Loucy (cell line): ENCODE measurements at regions not wholly inside any gene's neighbourhood (a gene's known extent, or its start where the extent isn't known, plus 50 kb on each side); places are given as distances from the start of the nearest gene placed in this dataset.

ENCODE experiments used
- H2AFZ ChIP-seq: fragments of 200-600 bp; sonication (generic); 2 replicates; pipeline ENCODE4 v1.6.0; 2016; ENCODE audit warnings: antibody characterized with exemption, mild to moderate bottlenecking, low read length, moderate library complexity
- H3F3A ChIP-seq: fragments of 200-600 bp; 2 replicates; pipeline ENCODE4 v1.6.0; 2016; ENCODE audit warnings: antibody characterized with exemption, low read depth, mild to moderate bottlenecking
- H3K27me3 ChIP-seq: fragments of 200-600 bp; sonication (generic); 2 replicates; pipeline ENCODE4 v1.6.1; 2014; ENCODE audit warnings: low read length, mild to moderate bottlenecking; ENCODE audit not compliant: insufficient read depth, poor library complexity, severe bottlenecking
- H3K36me3 ChIP-seq: fragments of 200-600 bp; sonication (generic); 2 replicates; pipeline ENCODE4 v1.6.1; 2016; ENCODE audit warnings: low read length; ENCODE audit not compliant: insufficient read depth
- H3K4me1 ChIP-seq: fragments of 200-600 bp; sonication (generic); 2 replicates; pipeline ENCODE4 v1.5.1; 2014; ENCODE audit warnings: low read length, mild to moderate bottlenecking; ENCODE audit not compliant: insufficient read depth, poor library complexity, severe bottlenecking
- H3K4me2 ChIP-seq: fragments of 200-600 bp; sonication (generic); 2 replicates; pipeline ENCODE4 v1.6.0; 2014; ENCODE audit warnings: antibody characterized with exemption, low read length, low read depth, mild to moderate bottlenecking; ENCODE audit not compliant: poor library complexity, severe bottlenecking
- H3K4me3 ChIP-seq: fragments of 200-600 bp; sonication (generic); 2 replicates; pipeline ENCODE4 v1.5.1; 2014; ENCODE audit warnings: low read length, mild to moderate bottlenecking, mixed read lengths; ENCODE audit not compliant: poor library complexity, severe bottlenecking
- H3K79me2 ChIP-seq: fragments of 200-600 bp; sonication (generic); 2 replicates; pipeline ENCODE4 v1.6.1; 2014; ENCODE audit warnings: low read length; ENCODE audit not compliant: insufficient read depth
- H3K9ac ChIP-seq: fragments of 200-600 bp; sonication (generic); 2 replicates; pipeline ENCODE4 v1.6.0; 2014; ENCODE audit warnings: mild to moderate bottlenecking, low read depth, low read length, moderate library complexity; ENCODE audit not compliant: poor library complexity, severe bottlenecking
- H3K9me2 ChIP-seq: fragments of 200-600 bp; sonication (generic); replicated peaks from 2 replicates; pipeline ENCODE4 v1.6.1; 2016; ENCODE audit warnings: low read depth, low read length, mixed read lengths
- H3K9me3 ChIP-seq: fragments of 200-600 bp; sonication (generic); 2 replicates; pipeline ENCODE4 v1.6.1; 2014; ENCODE audit warnings: mild to moderate bottlenecking, antibody characterized with exemption, low read length, low read depth; ENCODE audit not compliant: insufficient read depth
- H4K20me1 ChIP-seq: fragments of 200-600 bp; sonication (generic); 2 replicates; pipeline ENCODE4 v1.6.0; 2014; ENCODE audit warnings: antibody characterized with exemption, low read length, mild to moderate bottlenecking; ENCODE audit not compliant: insufficient read depth, poor library complexity, severe bottlenecking
- EZH2phosphoT487 ChIP-seq: fragments of 200-600 bp; IDR thresholded peaks from 2 replicates; pipeline ENCODE4 v1.6.1; 2018; ENCODE audit warnings: antibody characterized with exemption, mild to moderate bottlenecking, moderate library complexity, borderline replicate concordance
- TF ChIP-seq, protein P1 (sequence below): fragments of 200-600 bp; sonication (generic); conservative IDR thresholded peaks from 2 replicates; pipeline ENCODE4 v1.5.1; 2014; ENCODE audit warnings: mild to moderate bottlenecking, antibody characterized with exemption, low read length

DNA sequence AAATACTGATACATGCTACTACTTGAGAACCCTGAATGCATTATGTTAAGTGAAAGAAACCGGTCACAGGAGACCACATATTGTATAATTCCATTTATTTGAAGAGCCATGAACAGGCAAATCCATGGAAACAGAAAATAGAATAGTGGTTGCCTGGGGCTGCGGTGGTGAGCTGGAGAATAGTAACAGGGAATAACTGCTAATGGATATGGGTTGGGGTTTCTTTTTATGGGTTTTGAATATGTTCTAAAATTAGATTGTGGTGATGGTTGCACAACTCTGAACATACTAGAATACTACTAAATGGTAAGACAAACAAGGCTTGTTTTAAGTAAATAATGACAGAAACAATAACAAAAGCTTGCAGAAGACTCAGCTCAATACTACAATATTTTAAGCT lies 293.0 kb downstream of the BTG1 start:
- H3F3A ChIP-seq: no peaks in the 10 kb centered on the region
- no peak overlapping the region for H3K4me2 ChIP-seq
- no peak overlapping the region for H3K9ac ChIP-seq
- H3K9me2 ChIP-seq: no peaks in the 10 kb centered on the region
- H4K20me1 ChIP-seq: no peaks in the 10 kb centered on the region
- H3K4me3 ChIP-seq: no peak overlapping the region
- no peaks in the 10 kb centered on the region for H3K79me2 ChIP-seq
- no peaks in the 10 kb centered on the region for H3K36me3 ChIP-seq
- H3K9me3 ChIP-seq: no peaks in the 10 kb centered on the region
- H3K27me3 ChIP-seq: no peaks in the 10 kb centered on the region
- no peak for TF ChIP-seq EZH2phosphoT487
- TF ChIP-seq, protein P1, sequence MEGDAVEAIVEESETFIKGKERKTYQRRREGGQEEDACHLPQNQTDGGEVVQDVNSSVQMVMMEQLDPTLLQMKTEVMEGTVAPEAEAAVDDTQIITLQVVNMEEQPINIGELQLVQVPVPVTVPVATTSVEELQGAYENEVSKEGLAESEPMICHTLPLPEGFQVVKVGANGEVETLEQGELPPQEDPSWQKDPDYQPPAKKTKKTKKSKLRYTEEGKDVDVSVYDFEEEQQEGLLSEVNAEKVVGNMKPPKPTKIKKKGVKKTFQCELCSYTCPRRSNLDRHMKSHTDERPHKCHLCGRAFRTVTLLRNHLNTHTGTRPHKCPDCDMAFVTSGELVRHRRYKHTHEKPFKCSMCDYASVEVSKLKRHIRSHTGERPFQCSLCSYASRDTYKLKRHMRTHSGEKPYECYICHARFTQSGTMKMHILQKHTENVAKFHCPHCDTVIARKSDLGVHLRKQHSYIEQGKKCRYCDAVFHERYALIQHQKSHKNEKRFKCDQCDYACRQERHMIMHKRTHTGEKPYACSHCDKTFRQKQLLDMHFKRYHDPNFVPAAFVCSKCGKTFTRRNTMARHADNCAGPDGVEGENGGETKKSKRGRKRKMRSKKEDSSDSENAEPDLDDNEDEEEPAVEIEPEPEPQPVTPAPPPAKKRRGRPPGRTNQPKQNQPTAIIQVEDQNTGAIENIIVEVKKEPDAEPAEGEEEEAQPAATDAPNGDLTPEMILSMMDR: no peak
- no peak overlapping the region for H2AFZ ChIP-seq
- no peaks in the 10 kb centered on the region for H3K4me1 ChIP-seq

- Histone ChIP-seq H3K4me2 (no peak overlapping the region), H3K4me1 (no peaks in the 10 kb centered on the region), H3K9me3 (no peaks in the 10 kb centered on the region), H3K4me3 (no peak overlapping the region), H3K9me2 (no peaks in the 10 kb centered on the region), H2AFZ (no peak overlapping the region), H3K27me3 (no peaks in the 10 kb centered on the region), H3K79me2 (no peaks in the 10 kb centered on the region), H3K36me3 (no peaks in the 10 kb centered on the region), H3F3A (no peaks in the 10 kb centered on the region), H4K20me1 (no peaks in the 10 kb centered on the region), H3K9ac (no peak overlapping the region)
- TF ChIP-seq, protein P1: no peak
- TF ChIP-seq EZH2phosphoT487: no peak
Observed at GRCh38 chr12:91851741-91852477, 293.7 kb downstream of the BTG1 start.

GRCh38 chr12:91846466-91847055 lies 299.1 kb downstream of the BTG1 start:
- Histone ChIP-seq H3K4me2 (no peak overlapping the region), H3K9me2 (no peaks in the 10 kb centered on the region), H3K27me3 (no peaks in the 10 kb centered on the region), H2AFZ (no peak overlapping the region), H3K4me1 (no peaks in the 10 kb centered on the region), H4K20me1 (no peaks in the 10 kb centered on the region), H3K9me3 (no peaks in the 10 kb centered on the region), H3K79me2 (no peaks in the 10 kb centered on the region), H3K9ac (no peak overlapping the region), H3K36me3 (no peaks in the 10 kb centered on the region), H3K4me3 (no peak overlapping the region), H3F3A (no peaks in the 10 kb centered on the region)
- TF ChIP-seq, protein P1: no peak
- no peak for TF ChIP-seq EZH2phosphoT487
